AG10803 (cell line): ENCODE measurements at regions not wholly inside any gene's neighbourhood (a gene's known extent, or its start where the extent isn't known, plus 50 kb on each side); places are given as distances from the start of the nearest gene placed in this dataset.

Experiments used
- DNase-seq: peaks from one replicate; pipeline ENCODE4 v3.0.0; 2010; ENCODE audit warnings: low read depth
- H3K4me3 ChIP-seq: 2 replicates; pipeline ENCODE4 v1.5.1; 2011; ENCODE audit warnings: mild to moderate bottlenecking, low read length, control low read depth
- TF ChIP-seq, protein P1 (sequence below): conservative IDR thresholded peaks from 2 replicates; pipeline ENCODE4 v1.5.1; 2011; ENCODE audit warnings: mild to moderate bottlenecking, low read length, control low read depth, inconsistent platforms

DNA sequence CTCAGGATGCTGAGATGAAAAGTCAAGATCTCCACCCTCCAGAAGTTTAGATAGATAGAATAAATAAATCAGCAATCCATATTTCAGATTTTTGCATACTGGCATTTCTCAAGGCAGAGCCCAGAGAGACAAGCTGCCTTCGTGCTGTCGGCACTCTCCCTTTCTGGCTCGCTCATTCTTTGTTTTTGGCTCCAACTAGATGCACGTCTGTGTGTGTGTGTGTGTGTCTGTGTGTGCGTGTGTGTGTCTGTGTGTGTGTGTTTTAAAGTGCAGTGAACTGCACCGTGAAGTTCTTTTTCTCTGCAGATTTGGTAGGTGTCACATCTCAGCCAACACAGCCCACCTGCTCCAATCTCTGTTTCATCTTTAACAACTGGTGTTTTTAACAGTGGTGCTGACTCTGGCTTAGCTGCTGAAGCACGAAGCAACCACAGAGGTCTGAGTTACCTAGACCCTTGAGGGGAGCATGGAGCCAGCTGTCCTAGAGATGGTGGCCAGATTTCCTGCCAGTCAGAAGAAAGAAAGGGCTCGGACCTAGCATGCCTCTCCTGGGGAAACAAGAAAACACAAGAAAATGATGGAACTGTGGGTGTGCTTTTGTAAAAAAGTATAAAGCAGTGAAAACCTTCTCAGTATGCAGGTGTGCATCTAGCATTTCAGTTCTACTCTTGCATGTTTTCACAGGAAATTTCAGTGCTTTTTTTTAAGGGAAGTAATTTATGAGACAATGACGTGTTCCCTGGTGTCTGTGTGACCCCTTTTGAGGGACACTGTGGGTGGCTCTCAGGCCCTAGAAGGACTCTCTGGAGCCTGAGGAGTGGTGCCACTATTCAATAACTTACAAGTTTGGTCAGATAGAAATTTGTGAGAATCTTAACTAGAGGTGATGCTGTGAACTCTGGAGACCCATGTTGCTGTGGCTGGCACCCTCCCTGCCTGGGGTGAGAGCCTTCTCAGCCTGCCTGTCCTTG is 364.3 kb downstream of the RNF144A start:
- H3K4me3 ChIP-seq = no peak overlapping the region
- DNase-seq = no peak
- TF ChIP-seq, protein P1, sequence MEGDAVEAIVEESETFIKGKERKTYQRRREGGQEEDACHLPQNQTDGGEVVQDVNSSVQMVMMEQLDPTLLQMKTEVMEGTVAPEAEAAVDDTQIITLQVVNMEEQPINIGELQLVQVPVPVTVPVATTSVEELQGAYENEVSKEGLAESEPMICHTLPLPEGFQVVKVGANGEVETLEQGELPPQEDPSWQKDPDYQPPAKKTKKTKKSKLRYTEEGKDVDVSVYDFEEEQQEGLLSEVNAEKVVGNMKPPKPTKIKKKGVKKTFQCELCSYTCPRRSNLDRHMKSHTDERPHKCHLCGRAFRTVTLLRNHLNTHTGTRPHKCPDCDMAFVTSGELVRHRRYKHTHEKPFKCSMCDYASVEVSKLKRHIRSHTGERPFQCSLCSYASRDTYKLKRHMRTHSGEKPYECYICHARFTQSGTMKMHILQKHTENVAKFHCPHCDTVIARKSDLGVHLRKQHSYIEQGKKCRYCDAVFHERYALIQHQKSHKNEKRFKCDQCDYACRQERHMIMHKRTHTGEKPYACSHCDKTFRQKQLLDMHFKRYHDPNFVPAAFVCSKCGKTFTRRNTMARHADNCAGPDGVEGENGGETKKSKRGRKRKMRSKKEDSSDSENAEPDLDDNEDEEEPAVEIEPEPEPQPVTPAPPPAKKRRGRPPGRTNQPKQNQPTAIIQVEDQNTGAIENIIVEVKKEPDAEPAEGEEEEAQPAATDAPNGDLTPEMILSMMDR = no peak

GRCh38 chr2:7286120-7286519 is 368.9 kb downstream of the RNF144A start:
- no peak overlapping the region for H3K4me3 ChIP-seq
- no peak for DNase-seq
- TF ChIP-seq, protein P1 = no peak

- H3K4me3 ChIP-seq = no peak overlapping the region
- DNase-seq = no peak
- TF ChIP-seq, protein P1 = no peak
Observed at GRCh38 chr2:7288484-7288883, 371.3 kb downstream of the RNF144A start.

GRCh38 chr2:7289697-7290096 is 372.5 kb downstream of the RNF144A start:
- DNase-seq = no peak
- TF ChIP-seq, protein P1 = no peak

GRCh38 chr2:7292154-7292691 is 375.0 kb downstream of the RNF144A start:
- TF ChIP-seq, protein P1 = no peak
- H3K4me3 ChIP-seq = no peak overlapping the region
- peak; percentile 22 for DNase-seq

More at GRCh38 chr2:7289697-7290096, 372.5 kb downstream of the RNF144A start:
- H3K4me3 ChIP-seq = no peak overlapping the region

GRCh38 chr2:7309582-7309981 is 392.4 kb downstream of the RNF144A start:
- TF ChIP-seq, protein P1 = no peak
- H3K4me3 ChIP-seq = no peak overlapping the region
- DNase-seq = no peak

DNA sequence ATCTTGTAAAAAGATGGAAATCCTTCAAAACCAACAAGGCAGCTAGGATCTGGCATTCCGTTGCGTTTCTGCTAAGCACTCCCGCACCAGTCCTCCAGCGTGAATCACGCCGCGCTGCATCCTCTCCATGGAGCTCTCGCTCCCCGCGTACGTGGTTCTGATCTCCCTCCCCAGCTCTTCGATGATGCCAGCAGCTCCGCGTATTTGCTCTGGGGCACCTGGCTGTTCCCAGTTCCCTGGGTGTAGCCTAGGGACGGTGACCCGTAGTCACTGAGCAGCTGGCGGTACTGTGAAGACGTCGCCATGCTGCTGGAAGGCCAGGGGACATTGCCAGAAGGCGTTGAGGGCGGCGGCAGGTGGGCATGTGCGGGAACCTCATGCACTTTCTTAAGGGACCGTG is 407.5 kb downstream of the RNF144A start:
- DNase-seq = no peak
- no peak overlapping the region for H3K4me3 ChIP-seq
- TF ChIP-seq, protein P1 = no peak
